HG03196 (cell line): ENCODE measurements at regions not wholly inside any gene's neighbourhood (a gene's known extent, or its start where the extent isn't known, plus 50 kb on each side); places are given as distances from the start of the nearest gene placed in this dataset.

Source experiments
- ATAC-seq: cut with Tn5 transposase; IDR thresholded peaks from one replicate; pipeline ENCODE4 v1.9.1; 2021; ENCODE audit not compliant: unreplicated experiment

GRCh38 chr11:97107604-97108003, 717.8 kb downstream of the JRKL start:
- no peak for ATAC-seq

GRCh38 chr11:97109078-97109477, 719.3 kb downstream of the JRKL start:
- ATAC-seq = no peak

- no peak for ATAC-seq
Observed at GRCh38 chr11:97110376-97110775, 720.6 kb downstream of the JRKL start.

GRCh38 chr11:97111559-97111958, 721.7 kb downstream of the JRKL start:
- no peak for ATAC-seq

- ATAC-seq = no peak
Observed at GRCh38 chr11:97118614-97119200, 728.9 kb downstream of the JRKL start.

- no peak for ATAC-seq
Observed at GRCh38 chr11:97123237-97123636, 733.4 kb downstream of the JRKL start.

GRCh38 chr11:97136067-97136466, 746.3 kb downstream of the JRKL start:
- no peak for ATAC-seq

GRCh38 chr11:97140885-97141494, 751.2 kb downstream of the JRKL start:
- no peak for ATAC-seq

GRCh38 chr11:97143463-97143862, 753.6 kb downstream of the JRKL start:
- ATAC-seq = no peak

GRCh38 chr11:97149741-97150140, 759.9 kb downstream of the JRKL start:
- no peak for ATAC-seq

- ATAC-seq = no peak
Observed at GRCh38 chr11:97157221-97157740, 767.5 kb downstream of the JRKL start.

- no peak for ATAC-seq
Observed at GRCh38 chr11:97158243-97158642, 768.4 kb downstream of the JRKL start.

GRCh38 chr11:97163631-97164191, 773.9 kb downstream of the JRKL start:
- no peak for ATAC-seq

GRCh38 chr11:97201743-97202612, 812.2 kb downstream of the JRKL start:
- ATAC-seq = no peak

GRCh38 chr11:97202613-97203292, 812.9 kb downstream of the JRKL start:
- ATAC-seq = no peak

- ATAC-seq = no peak
Observed at GRCh38 chr11:97218011-97218410, 828.2 kb downstream of the JRKL start.

GRCh38 chr11:97223647-97224046, 833.8 kb downstream of the JRKL start:
- ATAC-seq = no peak

GRCh38 chr11:97224396-97224795, 834.6 kb downstream of the JRKL start:
- no peak for ATAC-seq

- no peak for ATAC-seq
Observed at GRCh38 chr11:97225794-97226193, 836.0 kb downstream of the JRKL start.

GRCh38 chr11:97229936-97230335, 840.1 kb downstream of the JRKL start:
- no peak for ATAC-seq

GRCh38 chr11:97231231-97231630, 841.4 kb downstream of the JRKL start:
- ATAC-seq = no peak
